Stimulated activated CD8-positive, alpha-beta memory T cell treated with anti-CD3 and anti-CD28 coated beads, Interleukin-4, amount 100 ng/mL, for 24 hours (primary cell): ENCODE measurements at regions not wholly inside any gene's neighbourhood (a gene's known extent, or its start where the extent isn't known, plus 50 kb on each side); places are given as distances from the start of the nearest gene placed in this dataset.

ENCODE experiments used
- DNase-seq: peaks from one replicate; pipeline ENCODE4 v3.0.0-alpha.2; 2020; ENCODE audit warnings: low read depth

GRCh38 chr2:220985561-220985960 is 586.5 kb downstream of the EPHA4 start:
- DNase-seq = no peak

GRCh38 chr2:220987839-220988238 is 584.3 kb downstream of the EPHA4 start:
- DNase-seq = no peak

- DNase-seq = no peak
These were observed 580.1 kb downstream of the EPHA4 start for GRCh38 chr2:220991972-220992371.

- DNase-seq = no peak
These were observed 577.3 kb downstream of the EPHA4 start for GRCh38 chr2:220994846-220995245.

GRCh38 chr2:220995581-220995980 is 576.5 kb downstream of the EPHA4 start:
- DNase-seq = no peak

- no peak for DNase-seq
These were observed 573.9 kb downstream of the EPHA4 start for GRCh38 chr2:220998156-220998555.

GRCh38 chr2:220999356-220999755 is 572.7 kb downstream of the EPHA4 start:
- no peak for DNase-seq

- no peak for DNase-seq
These were observed 570.7 kb downstream of the EPHA4 start for GRCh38 chr2:221001381-221001801.

GRCh38 chr2:221002101-221002685 is 569.9 kb downstream of the EPHA4 start:
- DNase-seq = no peak

- DNase-seq = no peak
These were observed 566.8 kb downstream of the EPHA4 start for GRCh38 chr2:221005338-221005737.

- DNase-seq = no peak
These were observed 566.0 kb downstream of the EPHA4 start for GRCh38 chr2:221006084-221006483.

GRCh38 chr2:221016551-221016950 is 555.6 kb downstream of the EPHA4 start:
- no peak for DNase-seq

- DNase-seq = no peak
These were observed 553.8 kb downstream of the EPHA4 start for GRCh38 chr2:221018262-221018661.

- DNase-seq = no peak
These were observed 552.4 kb downstream of the EPHA4 start for GRCh38 chr2:221019668-221020067.

- no peak for DNase-seq
These were observed 549.5 kb downstream of the EPHA4 start for GRCh38 chr2:221022554-221022953.

GRCh38 chr2:221025398-221025797 is 546.7 kb downstream of the EPHA4 start:
- no peak for DNase-seq

- no peak for DNase-seq
These were observed 537.9 kb downstream of the EPHA4 start for GRCh38 chr2:221034026-221034701.

- no peak for DNase-seq
These were observed 537.1 kb downstream of the EPHA4 start for GRCh38 chr2:221034973-221035372.

GRCh38 chr2:221042926-221043325 is 529.2 kb downstream of the EPHA4 start:
- no peak for DNase-seq

- DNase-seq = no peak
These were observed 527.3 kb downstream of the EPHA4 start for GRCh38 chr2:221044781-221045180.

- no peak for DNase-seq
These were observed 521.9 kb downstream of the EPHA4 start for GRCh38 chr2:221050020-221050795.

- no peak for DNase-seq
These were observed 520.9 kb downstream of the EPHA4 start for GRCh38 chr2:221051162-221051561.

GRCh38 chr2:221060376-221060775 is 511.7 kb downstream of the EPHA4 start:
- no peak for DNase-seq
